DND-41 (cell line): ENCODE measurements at regions not wholly inside any gene's neighbourhood (a gene's known extent, or its start where the extent isn't known, plus 50 kb on each side); places are given as distances from the start of the nearest gene placed in this dataset.

ENCODE experiments used
- ATAC-seq: fragments of 200-7000 bp; cut with Tn5 transposase; 3 replicates; pipeline ENCODE4 v1.9.1; 2021; ENCODE audit warnings: low read depth; ENCODE audit not compliant: insufficient read depth
- DNase-seq: peaks from one replicate; pipeline ENCODE4 v3.0.0-alpha.2; 2020
- H2AFZ ChIP-seq: 2 replicates; pipeline ENCODE4 v1.6.0; 2012; ENCODE audit warnings: low read depth, low read length
- H3K27ac ChIP-seq: 2 replicates; pipeline ENCODE4 v1.5.1; 2012; ENCODE audit warnings: low read length, inconsistent platforms
- H3K27me3 ChIP-seq: fragments of 200-600 bp; sonication (generic); 2 replicates; pipeline ENCODE4 v1.6.0; 2012; ENCODE audit warnings: low read length, mild to moderate bottlenecking, inconsistent platforms; ENCODE audit not compliant: insufficient read depth, poor library complexity
- H3K36me3 ChIP-seq: 2 replicates; pipeline ENCODE4 v1.5.1; 2012; ENCODE audit warnings: low read length, inconsistent platforms; ENCODE audit not compliant: insufficient read depth
- H3K4me1 ChIP-seq: 2 replicates; pipeline ENCODE4 v1.5.1; 2012; ENCODE audit warnings: mild to moderate bottlenecking, low read length; ENCODE audit not compliant: insufficient read depth
- H3K4me2 ChIP-seq: 2 replicates; pipeline ENCODE4 v1.6.0; 2012; ENCODE audit warnings: mild to moderate bottlenecking, moderate library complexity, low read length, inconsistent platforms; ENCODE audit not compliant: insufficient read depth
- H3K4me3 ChIP-seq, 2 experiments: fragments of 200-600 bp in 1 of 2; shearing (Covaris generic) in 1 of 2; 2 replicates each; pipeline ENCODE4 v1.5.1; 2012 to 2016; ENCODE audit warnings: inconsistent platforms in 2 of 2, low read length in 2 of 2, mild to moderate bottlenecking in 2 of 2, low read depth in 1 of 2, moderate library complexity in 1 of 2
- H3K79me2 ChIP-seq: 2 replicates; pipeline ENCODE4 v1.6.0; 2012; ENCODE audit warnings: low read length, inconsistent platforms; ENCODE audit not compliant: insufficient read depth
- H3K9ac ChIP-seq: 2 replicates; pipeline ENCODE4 v1.6.0; 2012; ENCODE audit warnings: low read depth, mild to moderate bottlenecking, inconsistent platforms, low read length, moderate library complexity
- H3K9me3 ChIP-seq: 2 replicates; pipeline ENCODE4 v1.5.1; 2012; ENCODE audit warnings: low read length, moderate library complexity, mild to moderate bottlenecking, inconsistent platforms; ENCODE audit not compliant: insufficient read depth, severe bottlenecking
- H4K20me1 ChIP-seq: 2 replicates; pipeline ENCODE4 v1.6.0; 2012; ENCODE audit warnings: low read length; ENCODE audit not compliant: insufficient read depth
- EZH2 ChIP-seq: IDR thresholded peaks from 3 replicates; pipeline ENCODE4 v1.6.1; 2012; ENCODE audit warnings: borderline replicate concordance, low read depth, mild to moderate bottlenecking, moderate library complexity, low read length, inconsistent platforms; ENCODE audit not compliant: severe bottlenecking
- TF ChIP-seq, protein P1 (sequence below): IDR thresholded peaks from 2 replicates; pipeline ENCODE4 v1.5.1; 2012; ENCODE audit warnings: borderline replicate concordance, low read length, moderate library complexity, mild to moderate bottlenecking; ENCODE audit not compliant: poor library complexity, severe bottlenecking; ENCODE audit errors: extremely low read depth

DNA sequence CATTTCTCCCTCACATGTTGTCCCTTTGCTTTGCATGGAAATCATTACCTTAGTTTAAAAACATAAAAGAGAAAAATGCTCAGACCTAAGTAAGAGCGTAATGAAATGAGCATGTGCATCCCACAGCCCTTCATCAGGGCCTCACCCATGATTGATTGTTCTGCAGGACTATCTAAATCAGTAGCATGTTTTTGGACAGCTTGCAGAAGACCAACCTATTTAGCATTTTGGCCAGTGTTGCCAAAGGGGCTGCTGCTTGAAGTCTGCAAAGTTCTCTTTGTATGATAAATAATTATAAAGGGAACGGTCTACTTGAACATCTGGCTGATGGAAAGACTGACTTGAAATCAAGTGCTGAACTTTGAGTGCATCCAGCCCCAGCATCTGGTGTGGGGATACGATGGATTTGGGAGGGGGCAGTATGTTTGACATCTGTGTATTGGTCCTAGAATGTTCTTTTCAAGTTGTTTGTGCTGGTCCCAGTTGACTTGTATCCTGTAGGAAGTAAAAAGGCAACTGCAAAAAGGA, 76.1 kb upstream of the LIMCH1 start:
- no peaks in the 10 kb centered on the region for H3K79me2 ChIP-seq
- H3K27ac ChIP-seq: no peak overlapping the region
- H2AFZ ChIP-seq: no peak overlapping the region
- DNase-seq (no peak), ATAC-seq (no peak)
- H3K27me3 ChIP-seq: peaks cover 2% of the 10 kb centered on the region
- H3K4me2 ChIP-seq: no peak overlapping the region
- H3K36me3 ChIP-seq: no peaks in the 10 kb centered on the region
- no peaks in the 10 kb centered on the region for H4K20me1 ChIP-seq
- H3K9ac ChIP-seq: no peak overlapping the region
- no peaks in the 10 kb centered on the region for H3K4me1 ChIP-seq
- TF ChIP-seq EZH2: no peak
- TF ChIP-seq, protein P1, sequence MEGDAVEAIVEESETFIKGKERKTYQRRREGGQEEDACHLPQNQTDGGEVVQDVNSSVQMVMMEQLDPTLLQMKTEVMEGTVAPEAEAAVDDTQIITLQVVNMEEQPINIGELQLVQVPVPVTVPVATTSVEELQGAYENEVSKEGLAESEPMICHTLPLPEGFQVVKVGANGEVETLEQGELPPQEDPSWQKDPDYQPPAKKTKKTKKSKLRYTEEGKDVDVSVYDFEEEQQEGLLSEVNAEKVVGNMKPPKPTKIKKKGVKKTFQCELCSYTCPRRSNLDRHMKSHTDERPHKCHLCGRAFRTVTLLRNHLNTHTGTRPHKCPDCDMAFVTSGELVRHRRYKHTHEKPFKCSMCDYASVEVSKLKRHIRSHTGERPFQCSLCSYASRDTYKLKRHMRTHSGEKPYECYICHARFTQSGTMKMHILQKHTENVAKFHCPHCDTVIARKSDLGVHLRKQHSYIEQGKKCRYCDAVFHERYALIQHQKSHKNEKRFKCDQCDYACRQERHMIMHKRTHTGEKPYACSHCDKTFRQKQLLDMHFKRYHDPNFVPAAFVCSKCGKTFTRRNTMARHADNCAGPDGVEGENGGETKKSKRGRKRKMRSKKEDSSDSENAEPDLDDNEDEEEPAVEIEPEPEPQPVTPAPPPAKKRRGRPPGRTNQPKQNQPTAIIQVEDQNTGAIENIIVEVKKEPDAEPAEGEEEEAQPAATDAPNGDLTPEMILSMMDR: no peak
- H3K9me3 ChIP-seq: no peaks in the 10 kb centered on the region
- H3K4me3 ChIP-seq: no peak overlapping the region

DNA sequence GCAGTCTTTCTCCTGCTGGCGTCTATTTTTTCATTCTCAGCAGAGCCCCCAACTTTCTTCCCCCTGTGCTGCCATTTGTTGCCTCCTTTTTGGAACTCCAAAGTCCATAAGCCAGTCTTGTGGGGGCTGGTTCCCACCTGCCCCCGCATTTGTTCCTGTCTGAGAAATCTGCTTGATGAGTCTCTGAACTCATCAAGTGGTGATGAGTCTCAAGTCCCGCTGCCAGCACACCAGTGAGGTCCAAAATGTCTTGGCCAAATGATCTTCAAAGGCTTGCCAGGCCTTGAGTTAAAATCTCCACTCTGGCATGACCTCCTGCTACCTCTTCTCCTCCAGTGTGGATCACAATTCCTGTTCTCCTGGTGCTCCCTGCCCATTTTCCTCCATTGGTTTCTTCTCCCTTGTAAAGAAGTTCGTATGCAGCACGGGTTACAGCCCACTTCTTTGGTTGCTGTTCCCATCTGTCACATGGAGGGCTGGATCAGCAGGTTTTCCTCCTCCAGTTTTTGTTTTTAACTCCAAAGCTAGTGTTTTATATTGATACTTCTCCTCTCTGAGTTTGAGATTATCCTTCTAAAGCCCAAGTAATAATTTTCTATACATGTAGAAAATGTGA, 72.7 kb upstream of the LIMCH1 start:
- H3K4me3 ChIP-seq: no peak overlapping the region
- no peaks in the 10 kb centered on the region for H3K9me3 ChIP-seq
- H3K79me2 ChIP-seq: no peaks in the 10 kb centered on the region
- DNase-seq (no peak), ATAC-seq (no peak)
- H3K9ac ChIP-seq: no peak overlapping the region
- H2AFZ ChIP-seq: no peak overlapping the region
- no peak overlapping the region for H3K27ac ChIP-seq
- no peaks in the 10 kb centered on the region for H3K27me3 ChIP-seq
- no peaks in the 10 kb centered on the region for H3K36me3 ChIP-seq
- H3K4me2 ChIP-seq: no peak overlapping the region
- no peaks in the 10 kb centered on the region for H4K20me1 ChIP-seq
- TF ChIP-seq, protein P1: no peak
- TF ChIP-seq EZH2: no peak
- H3K4me1 ChIP-seq: no peaks in the 10 kb centered on the region

DNA sequence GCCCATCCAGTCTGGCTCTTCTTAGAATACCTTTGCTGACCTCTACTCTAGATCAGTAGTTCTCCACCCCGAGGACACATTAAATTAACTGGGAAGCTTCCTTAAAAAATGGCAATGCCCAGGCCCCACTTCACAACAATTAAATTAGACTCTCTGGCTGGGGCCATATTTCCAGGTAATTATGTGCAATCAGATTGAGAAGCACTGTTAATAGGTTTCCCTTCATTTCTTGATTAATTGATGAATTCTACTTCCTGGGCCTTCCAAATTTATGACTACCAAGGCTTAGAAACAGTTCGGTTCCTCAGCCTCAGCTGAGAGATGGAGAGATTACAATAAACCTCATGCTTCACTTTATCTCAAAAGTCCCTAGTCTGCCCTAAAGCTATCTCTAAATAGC, 71.7 kb upstream of the LIMCH1 start:
- Histone ChIP-seq H4K20me1 (no peaks in the 10 kb centered on the region), H3K4me1 (no peaks in the 10 kb centered on the region), H2AFZ (no peak overlapping the region), H3K79me2 (no peaks in the 10 kb centered on the region), H3K9me3 (no peaks in the 10 kb centered on the region), H3K27ac (no peak overlapping the region), H3K36me3 (no peaks in the 10 kb centered on the region), H3K4me2 (no peak overlapping the region), H3K4me3 (no peak overlapping the region), H3K9ac (no peak overlapping the region), H3K27me3 (no peaks in the 10 kb centered on the region)
- no peak for TF ChIP-seq EZH2
- TF ChIP-seq, protein P1: no peak
- ATAC-seq (no peak), DNase-seq (no peak)
